ENCODE measurements at regions not wholly inside any gene's neighbourhood (a gene's known extent, or its start where the extent isn't known, plus 50 kb on each side); places are given as distances from the start of the nearest gene placed in this dataset.
"Not testable (repeated sequence)": the region's sequence is repeated elsewhere in the genome, so short reads cannot be mapped to it uniquely, and the experiment has no call there.

DNA sequence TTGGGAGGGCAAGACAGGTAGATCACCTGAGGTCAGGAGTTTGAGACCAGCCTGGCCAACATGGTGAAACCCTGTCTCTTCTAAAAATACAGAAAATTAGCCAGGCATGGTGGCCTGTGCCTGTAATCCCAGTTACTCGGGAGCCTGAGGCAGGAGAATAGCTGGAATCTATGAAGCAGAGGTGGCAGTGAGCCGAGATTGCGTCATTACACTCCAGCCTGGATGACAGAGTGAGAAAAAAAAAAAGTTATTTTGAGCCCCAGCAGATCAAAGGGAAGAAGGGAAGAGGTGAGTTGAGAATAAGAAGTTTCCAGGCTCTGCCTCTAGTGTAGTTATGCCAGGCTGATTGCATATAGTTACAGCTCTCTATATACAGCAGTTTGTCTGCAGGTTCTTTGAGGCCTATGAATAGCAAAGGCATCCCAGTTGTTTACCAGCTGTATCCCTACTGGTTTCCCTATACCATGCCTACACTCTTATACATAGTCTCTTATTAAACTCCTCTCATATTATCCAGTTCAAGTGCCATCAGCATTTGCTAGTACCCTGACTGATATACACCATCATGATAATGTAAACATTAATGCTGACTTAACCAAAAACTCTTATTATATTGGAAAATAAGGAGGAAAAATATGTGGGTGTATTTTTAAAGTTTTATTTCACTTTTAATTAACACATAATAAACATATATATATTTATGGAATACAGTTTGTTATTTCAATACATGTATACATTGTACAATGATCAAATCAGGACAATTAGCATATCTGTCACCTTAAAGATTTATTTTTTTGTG is 823.6 kb upstream of the ADGRB3 start:
- FAIRE-seq (no peak), DNase-seq (ENCODE audit: low read depth, low spot score) (no peak)
- POLR2A ChIA-PET = no interaction called here
- dilution Hi-C loops (cut with MboI; ENCODE audit: extremely low pct_ligation_motif_present, low sequenced_read_pairs) = no loop called here
- no peaks in the 10 kb centered on the region for H3K9me1 ChIP-seq (replicated peaks; ENCODE audit: control insufficient read depth, extremely low read depth, insufficient read depth, low read length)
- H3K9ac ChIP-seq (replicated peaks; ENCODE audit: extremely low read depth, insufficient read depth, low read length) = no peak overlapping the region
- no peak overlapping the region for H3K4me3 ChIP-seq (replicated peaks in 1 of 3; ENCODE audit: insufficient read depth in 1 of 3, low read depth in 1 of 3, low read length in 3 of 3)
- TF ChIP-seq FOS (IDR thresholded peaks at IDR 0.05; ENCODE audit: borderline replicate concordance, insufficient read depth, low read length) (no peak), POLR2A (IDR thresholded peaks at IDR 0.05; ENCODE audit: low read depth, low read length) (no peak), JUN (IDR thresholded peaks at IDR 0.05; ENCODE audit: borderline replicate concordance, insufficient read depth, insufficient read length, low read depth) (no peak), EZH2 (IDR thresholded peaks at IDR 0.05; ENCODE audit: borderline replicate concordance, low read depth, low read length, severe bottlenecking) (no peak), GATA2 (IDR thresholded peaks at IDR 0.05; ENCODE audit: insufficient read depth, insufficient read length, low read depth, low read length) (no peak), MYC (IDR thresholded peaks at IDR 0.05; ENCODE audit: low read depth, low read length) (no peak)
- TF ChIP-seq, protein P1, sequence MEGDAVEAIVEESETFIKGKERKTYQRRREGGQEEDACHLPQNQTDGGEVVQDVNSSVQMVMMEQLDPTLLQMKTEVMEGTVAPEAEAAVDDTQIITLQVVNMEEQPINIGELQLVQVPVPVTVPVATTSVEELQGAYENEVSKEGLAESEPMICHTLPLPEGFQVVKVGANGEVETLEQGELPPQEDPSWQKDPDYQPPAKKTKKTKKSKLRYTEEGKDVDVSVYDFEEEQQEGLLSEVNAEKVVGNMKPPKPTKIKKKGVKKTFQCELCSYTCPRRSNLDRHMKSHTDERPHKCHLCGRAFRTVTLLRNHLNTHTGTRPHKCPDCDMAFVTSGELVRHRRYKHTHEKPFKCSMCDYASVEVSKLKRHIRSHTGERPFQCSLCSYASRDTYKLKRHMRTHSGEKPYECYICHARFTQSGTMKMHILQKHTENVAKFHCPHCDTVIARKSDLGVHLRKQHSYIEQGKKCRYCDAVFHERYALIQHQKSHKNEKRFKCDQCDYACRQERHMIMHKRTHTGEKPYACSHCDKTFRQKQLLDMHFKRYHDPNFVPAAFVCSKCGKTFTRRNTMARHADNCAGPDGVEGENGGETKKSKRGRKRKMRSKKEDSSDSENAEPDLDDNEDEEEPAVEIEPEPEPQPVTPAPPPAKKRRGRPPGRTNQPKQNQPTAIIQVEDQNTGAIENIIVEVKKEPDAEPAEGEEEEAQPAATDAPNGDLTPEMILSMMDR (IDR thresholded peaks at IDR 0.05; ENCODE audit: extremely low read depth in 1 of 2, insufficient read depth in 1 of 2, low read depth in 1 of 2, low read length in 2 of 2) = no peak
- TF ChIP-seq, protein P2, sequence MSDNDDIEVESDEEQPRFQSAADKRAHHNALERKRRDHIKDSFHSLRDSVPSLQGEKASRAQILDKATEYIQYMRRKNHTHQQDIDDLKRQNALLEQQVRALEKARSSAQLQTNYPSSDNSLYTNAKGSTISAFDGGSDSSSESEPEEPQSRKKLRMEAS (IDR thresholded peaks at IDR 0.05; ENCODE audit: insufficient read depth, insufficient read length) = no peak
- no peak overlapping the region for H2AFZ ChIP-seq (ENCODE audit: low read depth, low read length)
- CTCF ChIA-PET = no interaction called here
- H3K27ac ChIP-seq (ENCODE audit: insufficient read depth, low read depth, low read length) = no peak overlapping the region
- no peaks in the 10 kb centered on the region for H3K79me2 ChIP-seq (ENCODE audit: control insufficient read depth, insufficient read depth, low read length)
- no peaks in the 10 kb centered on the region for H3K4me1 ChIP-seq (ENCODE audit: control insufficient read depth, extremely low read depth, insufficient read depth, low read length)
- no peak overlapping the region for H3K4me2 ChIP-seq (ENCODE audit: insufficient read depth, low read length)
- intact Hi-C loops (cut with micrococcal nuclease) = no loop called here
- peaks cover 3% of the 10 kb centered on the region for H3K9me3 ChIP-seq (replicated peaks; ENCODE audit: control insufficient read depth, insufficient read depth, low read length)
- H3K36me3 ChIP-seq (ENCODE audit: control insufficient read depth in 2 of 2, extremely low read depth in 1 of 2, insufficient read depth in 2 of 2, low read length in 2 of 2) = no peaks in the 10 kb centered on the region
- BruUV-seq (replicated peaks) = no TSS peak
- no peaks in the 10 kb centered on the region for H3K27me3 ChIP-seq (ENCODE audit: control insufficient read depth in 2 of 2, insufficient read depth in 2 of 2, low read length in 2 of 2)
- H4K20me1 ChIP-seq (replicated peaks; ENCODE audit: control insufficient read depth, extremely low read depth, insufficient read depth, low read length) = no peaks in the 10 kb centered on the region

DNA sequence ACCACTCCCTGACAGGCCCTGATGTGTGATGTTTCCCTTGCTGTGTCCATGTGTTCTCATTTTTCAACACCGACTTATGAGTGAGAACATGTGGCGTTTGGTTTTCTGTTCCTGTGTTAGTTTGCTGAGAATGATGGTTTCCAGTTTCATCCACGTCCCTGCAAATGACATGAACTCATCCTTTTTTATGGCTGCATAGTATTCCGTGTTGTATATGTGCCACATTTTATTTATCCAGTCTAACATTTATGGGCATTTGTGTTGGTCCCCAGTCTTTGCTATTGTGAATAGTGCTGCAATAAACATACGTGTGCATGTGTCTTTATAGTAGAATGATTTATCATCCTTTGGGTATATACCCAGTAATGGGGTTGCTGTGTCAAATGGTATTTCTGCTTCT is 830.3 kb upstream of the ADGRB3 start:
- POLR2A ChIA-PET; H3K4me2 ChIP-seq (ENCODE audit: insufficient read depth, low read length); H3K36me3 ChIP-seq (ENCODE audit: control insufficient read depth in 2 of 2, extremely low read depth in 1 of 2, insufficient read depth in 2 of 2, low read length in 2 of 2); H3K27ac ChIP-seq (ENCODE audit: insufficient read depth, low read depth, low read length); H3K79me2 ChIP-seq (ENCODE audit: control insufficient read depth, insufficient read depth, low read length); FAIRE-seq; dilution Hi-C loops (cut with MboI; ENCODE audit: extremely low pct_ligation_motif_present, low sequenced_read_pairs); DNase-seq (ENCODE audit: low read depth, low spot score); H3K4me3 ChIP-seq (replicated peaks in 1 of 3; ENCODE audit: insufficient read depth in 1 of 3, low read depth in 1 of 3, low read length in 3 of 3); H3K9me1 ChIP-seq (replicated peaks; ENCODE audit: control insufficient read depth, extremely low read depth, insufficient read depth, low read length); intact Hi-C loops (cut with micrococcal nuclease); H3K4me1 ChIP-seq (ENCODE audit: control insufficient read depth, extremely low read depth, insufficient read depth, low read length); H4K20me1 ChIP-seq (replicated peaks; ENCODE audit: control insufficient read depth, extremely low read depth, insufficient read depth, low read length); H3K9me3 ChIP-seq (replicated peaks; ENCODE audit: control insufficient read depth, insufficient read depth, low read length); BruUV-seq (replicated peaks); H3K27me3 ChIP-seq (ENCODE audit: control insufficient read depth in 2 of 2, insufficient read depth in 2 of 2, low read length in 2 of 2); CTCF ChIA-PET; H3K9ac ChIP-seq (replicated peaks; ENCODE audit: extremely low read depth, insufficient read depth, low read length); H2AFZ ChIP-seq (ENCODE audit: low read depth, low read length): not testable (repeated sequence)

Data from endothelial cell of umbilical vein (primary cell).